Smooth muscle cell (in vitro differentiated cells): ENCODE measurements at regions not wholly inside any gene's neighbourhood (a gene's known extent, or its start where the extent isn't known, plus 50 kb on each side); places are given as distances from the start of the nearest gene placed in this dataset.

Experiments
- DNase-seq: peaks from one replicate; lab custom pipeline; 2025; ENCODE audit not compliant: unreplicated experiment; lab: John Stamatoyannopoulos, UW
- H2AFZ ChIP-seq: fragments of 200-600 bp; sonication (generic); 2 replicates; pipeline ENCODE4 v1.6.0; 2016; ENCODE audit warnings: antibody characterized with exemption, low read depth, mild to moderate bottlenecking
- H3F3A ChIP-seq: fragments of 200-600 bp; sonication (generic); 2 replicates; pipeline ENCODE4 v1.6.0; 2017; ENCODE audit warnings: antibody characterized with exemption, low read depth
- H3K27ac ChIP-seq: fragments of 200-600 bp; sonication (generic); 2 replicates; pipeline ENCODE4 v1.5.1; 2016; ENCODE audit warnings: low read depth, mild to moderate bottlenecking
- H3K27me3 ChIP-seq: fragments of 200-600 bp; sonication (generic); 2 replicates; pipeline ENCODE4 v1.6.1; 2016; ENCODE audit warnings: low read depth, mild to moderate bottlenecking
- H3K36me3 ChIP-seq: fragments of 200-600 bp; sonication (generic); 2 replicates; pipeline ENCODE4 v1.5.1; 2016; ENCODE audit warnings: low read depth
- H3K4me1 ChIP-seq: fragments of 200-600 bp; sonication (generic); 2 replicates; pipeline ENCODE4 v1.5.1; 2016; ENCODE audit warnings: low read depth
- H3K4me2 ChIP-seq: fragments of 200-600 bp; sonication (generic); 2 replicates; pipeline ENCODE4 v1.6.0; 2016; ENCODE audit warnings: mild to moderate bottlenecking
- H3K4me3 ChIP-seq: fragments of 200-600 bp; sonication (generic); 2 replicates; pipeline ENCODE4 v1.5.1; 2016; ENCODE audit warnings: mild to moderate bottlenecking
- H3K79me2 ChIP-seq: fragments of 200-600 bp; sonication (generic); 2 replicates; pipeline ENCODE4 v1.6.0; 2016; ENCODE audit warnings: low read depth, mild to moderate bottlenecking
- H3K9ac ChIP-seq: fragments of 200-600 bp; sonication (generic); 2 replicates; pipeline ENCODE4 v1.6.0; 2016; ENCODE audit warnings: low read depth
- H3K9me3 ChIP-seq: fragments of 200-600 bp; sonication (generic); replicated peaks from 2 replicates; pipeline ENCODE4 v1.5.1; 2016; ENCODE audit warnings: low read depth
- H4K20me1 ChIP-seq: fragments of 200-600 bp; sonication (generic); 2 replicates; pipeline ENCODE4 v1.6.0; 2016; ENCODE audit warnings: low read depth
- WGBS: methylation state at CpG from one replicate; pipeline ENCODE4 v1.1.7; 2016; ENCODE audit warnings: low lambda C conversion rate; 5-methylcytosine and 5-hydroxymethylcytosine counted together
- TF ChIP-seq, protein P1 (sequence below): fragments of 200-600 bp; sonication (generic); IDR thresholded peaks from 2 replicates; pipeline ENCODE4 v1.5.1; 2017; ENCODE audit warnings: borderline replicate concordance, mild to moderate bottlenecking, antibody characterized with exemption; ENCODE audit not compliant: insufficient read depth, poor library complexity, severe bottlenecking

DNA sequence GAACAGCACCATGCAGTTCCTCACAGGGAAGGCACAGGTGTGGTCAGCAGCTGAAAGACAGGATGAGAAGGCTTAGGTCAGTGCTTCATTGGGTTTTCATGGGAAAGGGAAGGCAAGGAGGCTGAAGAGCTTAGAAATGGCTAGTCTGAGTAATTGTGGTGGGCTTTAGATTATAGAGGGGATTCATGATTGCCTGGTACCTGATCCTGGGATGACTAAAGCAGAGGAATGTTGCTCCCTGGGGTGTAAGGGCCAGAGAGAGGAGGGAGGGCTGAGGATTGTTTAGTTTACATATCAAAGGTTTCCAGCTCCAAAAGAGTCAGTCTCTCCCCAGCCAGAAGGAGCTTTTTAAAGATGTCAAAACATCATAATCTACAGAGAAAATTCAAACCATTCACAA is 396.3 kb upstream of the POM121L12 start:
- DNase-seq = no peak
- Histone ChIP-seq H3K27me3 (no peaks in the 10 kb centered on the region), H3K9me3 (no peaks in the 10 kb centered on the region), H4K20me1 (no peaks in the 10 kb centered on the region), H3F3A (no peaks in the 10 kb centered on the region), H3K4me2 (peak overlapping the region; percentile 51), H3K36me3 (no peaks in the 10 kb centered on the region), H3K27ac (peak overlapping the region; percentile 95), H3K4me1 (peaks cover 12% of the 10 kb centered on the region), H3K9ac (peak overlapping the region; percentile 65), H3K79me2 (no peaks in the 10 kb centered on the region), H3K4me3 (no peak overlapping the region), H2AFZ (no peak overlapping the region)
- TF ChIP-seq, protein P1, sequence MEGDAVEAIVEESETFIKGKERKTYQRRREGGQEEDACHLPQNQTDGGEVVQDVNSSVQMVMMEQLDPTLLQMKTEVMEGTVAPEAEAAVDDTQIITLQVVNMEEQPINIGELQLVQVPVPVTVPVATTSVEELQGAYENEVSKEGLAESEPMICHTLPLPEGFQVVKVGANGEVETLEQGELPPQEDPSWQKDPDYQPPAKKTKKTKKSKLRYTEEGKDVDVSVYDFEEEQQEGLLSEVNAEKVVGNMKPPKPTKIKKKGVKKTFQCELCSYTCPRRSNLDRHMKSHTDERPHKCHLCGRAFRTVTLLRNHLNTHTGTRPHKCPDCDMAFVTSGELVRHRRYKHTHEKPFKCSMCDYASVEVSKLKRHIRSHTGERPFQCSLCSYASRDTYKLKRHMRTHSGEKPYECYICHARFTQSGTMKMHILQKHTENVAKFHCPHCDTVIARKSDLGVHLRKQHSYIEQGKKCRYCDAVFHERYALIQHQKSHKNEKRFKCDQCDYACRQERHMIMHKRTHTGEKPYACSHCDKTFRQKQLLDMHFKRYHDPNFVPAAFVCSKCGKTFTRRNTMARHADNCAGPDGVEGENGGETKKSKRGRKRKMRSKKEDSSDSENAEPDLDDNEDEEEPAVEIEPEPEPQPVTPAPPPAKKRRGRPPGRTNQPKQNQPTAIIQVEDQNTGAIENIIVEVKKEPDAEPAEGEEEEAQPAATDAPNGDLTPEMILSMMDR = no peak

DNA sequence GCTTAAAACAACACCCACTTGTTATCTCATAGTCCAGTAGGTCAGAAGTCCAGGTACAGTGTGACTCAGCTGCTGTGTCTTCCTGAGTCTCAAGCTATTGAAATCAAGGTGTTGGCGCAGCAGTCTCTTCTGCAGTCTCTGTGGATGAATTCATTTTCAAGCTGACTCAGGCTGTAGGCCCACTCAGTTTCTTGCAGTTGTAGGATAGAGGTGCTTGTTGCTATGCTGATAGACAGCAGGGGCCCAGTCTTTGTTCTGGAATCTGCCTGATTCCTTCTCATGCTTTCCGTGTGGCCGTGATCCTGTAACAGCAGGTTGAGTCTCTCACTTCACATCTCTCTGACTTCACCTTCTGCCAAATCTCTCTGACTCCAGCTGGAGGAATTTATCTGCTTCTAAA is 400.4 kb upstream of the POM121L12 start:
- no peaks in the 10 kb centered on the region for H3K36me3 ChIP-seq
- peaks cover 8% of the 10 kb centered on the region for H3K4me1 ChIP-seq
- no peaks in the 10 kb centered on the region for H3K79me2 ChIP-seq
- H3K9ac ChIP-seq = no peak overlapping the region
- 51% methylated on average over 3 of the region's 3 CpGs for WGBS
- no peaks in the 10 kb centered on the region for H3K27me3 ChIP-seq
- no peak overlapping the region for H3K4me2 ChIP-seq
- H2AFZ ChIP-seq = no peak overlapping the region
- H4K20me1 ChIP-seq = no peaks in the 10 kb centered on the region
- no peak overlapping the region for H3K4me3 ChIP-seq
- TF ChIP-seq, protein P1 = no peak
- H3K27ac ChIP-seq = peak overlapping the region; percentile 4
- no peak for DNase-seq
- no peaks in the 10 kb centered on the region for H3F3A ChIP-seq
- H3K9me3 ChIP-seq = no peaks in the 10 kb centered on the region

DNA sequence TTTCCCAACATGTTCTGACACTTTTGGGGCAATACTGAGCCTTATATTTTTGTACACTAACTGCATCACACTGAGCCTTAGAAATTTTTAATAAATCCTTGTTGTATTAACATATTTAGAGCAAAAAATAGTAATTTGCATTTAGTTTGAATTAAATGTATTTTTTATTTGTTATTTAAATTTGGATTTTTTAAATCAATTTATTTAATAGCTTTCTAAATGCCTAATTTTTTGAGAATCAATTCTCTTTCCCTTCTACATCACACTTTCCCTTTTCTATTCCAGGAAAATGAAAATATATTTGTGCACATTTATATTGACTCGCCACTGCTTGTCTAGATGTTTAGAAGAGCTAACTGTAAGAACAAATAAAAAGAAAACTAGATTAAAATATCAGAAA is 414.6 kb upstream of the POM121L12 start:
- H3K4me1 ChIP-seq = no peaks in the 10 kb centered on the region
- 89% methylated on average over 1 of the region's 1 CpG for WGBS
- no peak overlapping the region for H3K9ac ChIP-seq
- H3K79me2 ChIP-seq = no peaks in the 10 kb centered on the region
- no peaks in the 10 kb centered on the region for H3K36me3 ChIP-seq
- H2AFZ ChIP-seq = no peak overlapping the region
- H3K4me2 ChIP-seq = no peak overlapping the region
- no peaks in the 10 kb centered on the region for H3K9me3 ChIP-seq
- no peaks in the 10 kb centered on the region for H4K20me1 ChIP-seq
- H3K4me3 ChIP-seq = no peak overlapping the region
- H3F3A ChIP-seq = no peaks in the 10 kb centered on the region
- no peak for DNase-seq
- H3K27ac ChIP-seq = no peak overlapping the region
- no peaks in the 10 kb centered on the region for H3K27me3 ChIP-seq
- TF ChIP-seq, protein P1 = no peak

DNA sequence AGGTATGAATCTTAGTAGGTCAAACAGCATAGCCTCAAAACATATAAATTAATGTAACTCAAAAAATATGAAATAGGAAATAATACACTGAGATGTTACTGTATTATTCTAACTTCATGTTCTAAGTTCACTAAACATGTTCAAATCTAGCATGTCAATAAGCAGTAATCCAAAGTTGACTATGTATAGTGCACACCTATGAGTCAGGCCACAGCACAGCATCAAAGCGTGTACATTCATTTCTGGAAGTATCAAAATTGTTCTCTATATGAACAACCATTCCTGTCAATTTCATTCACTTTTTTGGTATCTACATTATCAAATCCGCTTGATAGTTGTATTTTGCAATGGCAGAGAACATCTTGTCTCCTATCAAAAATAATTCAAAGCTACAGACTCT is 418.9 kb upstream of the POM121L12 start:
- no peaks in the 10 kb centered on the region for H3F3A ChIP-seq
- H3K4me2 ChIP-seq = no peak overlapping the region
- no peaks in the 10 kb centered on the region for H3K9me3 ChIP-seq
- no peaks in the 10 kb centered on the region for H4K20me1 ChIP-seq
- no peak overlapping the region for H3K4me3 ChIP-seq
- no peak overlapping the region for H3K27ac ChIP-seq
- 100% methylated on average over 2 of the region's 2 CpGs for WGBS
- no peak overlapping the region for H3K9ac ChIP-seq
- H3K36me3 ChIP-seq = no peaks in the 10 kb centered on the region
- TF ChIP-seq, protein P1 = no peak
- H2AFZ ChIP-seq = no peak overlapping the region
- H3K79me2 ChIP-seq = no peaks in the 10 kb centered on the region
- DNase-seq = no peak
- H3K4me1 ChIP-seq = no peaks in the 10 kb centered on the region
- H3K27me3 ChIP-seq = no peaks in the 10 kb centered on the region
